ENCODE measurements at regions not wholly inside any gene's neighbourhood (a gene's known extent, or its start where the extent isn't known, plus 50 kb on each side); places are given as distances from the start of the nearest gene placed in this dataset.

DNA sequence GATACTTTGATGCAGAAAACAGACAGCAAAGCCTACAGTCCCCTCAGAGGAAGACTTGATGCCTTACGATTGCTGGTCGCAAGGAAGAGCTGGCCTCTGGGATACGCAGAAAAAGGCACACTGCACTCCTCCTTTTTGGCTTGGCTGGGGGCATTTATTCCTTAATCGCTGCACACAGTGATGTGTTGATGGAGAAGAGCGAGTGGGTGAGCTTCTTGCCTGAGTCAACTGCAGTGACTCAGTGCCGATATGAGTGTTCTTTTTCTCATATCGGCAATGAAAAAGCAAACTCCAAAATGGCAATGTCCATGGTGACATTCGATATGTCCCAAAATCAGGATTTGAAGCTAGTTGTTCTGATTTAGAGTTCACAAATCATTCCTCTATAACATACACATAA lies 794.8 kb downstream of the HACE1 start:
- no peak for DNase-seq (ENCODE audit: low read depth)

DNA sequence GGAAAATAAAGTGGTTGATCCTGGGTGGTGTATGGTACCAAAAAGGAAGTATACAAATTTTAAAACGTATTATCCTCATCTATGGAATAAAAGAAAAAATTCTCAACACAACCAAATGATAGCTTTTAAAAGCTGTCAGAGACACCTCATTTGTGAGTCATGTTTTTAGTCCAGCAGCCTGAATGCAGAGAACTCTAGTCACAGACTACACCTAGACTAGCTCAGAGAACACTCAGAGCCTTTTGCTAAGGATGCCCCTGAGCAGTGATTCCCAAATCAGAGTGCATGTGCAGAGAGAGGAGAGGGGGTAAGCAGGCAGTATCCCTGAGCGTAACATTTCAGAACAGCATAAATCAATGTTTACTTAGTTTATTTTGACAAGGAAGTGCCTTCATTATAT lies 809.3 kb downstream of the HACE1 start:
- DNase-seq (ENCODE audit: low read depth): no peak

DNA sequence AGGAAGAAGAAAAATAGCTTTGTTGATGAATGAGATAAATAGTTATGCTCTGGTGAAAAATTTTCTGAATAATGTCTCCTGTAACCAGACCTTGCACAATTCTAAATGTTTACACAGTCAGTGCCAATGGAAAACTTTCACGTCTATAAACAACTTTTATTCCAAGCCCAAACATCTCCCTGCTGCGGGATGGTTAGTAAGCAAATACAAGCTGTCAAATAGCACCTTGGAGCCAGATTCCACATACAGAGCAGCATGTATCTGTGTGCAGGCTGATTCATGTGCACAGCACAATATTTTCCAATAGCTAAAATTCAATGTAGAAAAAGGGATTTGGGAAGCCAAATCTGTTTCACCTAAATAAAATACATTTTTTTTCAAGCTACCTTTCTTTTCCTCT lies 813.3 kb downstream of the HACE1 start:
- no peak for DNase-seq (ENCODE audit: low read depth)

DNA sequence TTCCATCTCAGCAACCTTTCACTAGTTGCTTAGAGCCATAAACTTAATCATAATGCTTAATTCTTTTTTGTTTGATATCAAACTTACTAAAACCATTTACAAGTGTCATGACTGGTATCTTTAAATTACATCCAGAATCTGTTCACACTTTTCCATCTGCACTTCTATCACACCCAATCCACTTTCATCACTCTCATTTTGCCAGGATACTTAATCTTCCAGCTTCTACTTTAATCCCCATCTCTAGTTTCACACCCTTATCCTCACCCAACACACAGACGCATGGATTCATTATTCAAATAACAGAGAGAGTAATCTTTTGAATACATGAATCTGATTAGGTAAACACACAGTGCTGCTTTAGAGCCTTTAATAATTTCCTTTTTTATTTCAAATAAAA lies 828.4 kb downstream of the HACE1 start:
- no peak for DNase-seq (ENCODE audit: low read depth)

DNA sequence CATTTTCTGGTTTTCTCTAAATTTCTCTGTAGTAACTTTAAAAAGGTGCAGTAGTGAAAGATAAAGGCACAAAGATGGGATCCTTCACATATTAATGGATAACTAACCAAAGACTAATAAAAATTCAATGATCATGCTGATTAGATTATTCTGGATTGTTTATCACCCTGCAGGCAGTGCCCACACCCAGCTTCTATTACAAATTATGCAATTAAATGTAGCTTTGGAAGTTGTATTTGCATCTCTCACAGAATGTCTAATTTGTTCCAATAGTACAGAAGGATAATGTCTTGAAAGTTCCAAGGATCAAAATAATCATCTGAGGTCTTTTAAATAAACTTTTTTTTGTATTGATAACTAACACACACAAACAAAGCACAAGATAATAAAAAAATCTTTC lies 837.6 kb downstream of the HACE1 start:
- DNase-seq (ENCODE audit: low read depth): no peak

DNA sequence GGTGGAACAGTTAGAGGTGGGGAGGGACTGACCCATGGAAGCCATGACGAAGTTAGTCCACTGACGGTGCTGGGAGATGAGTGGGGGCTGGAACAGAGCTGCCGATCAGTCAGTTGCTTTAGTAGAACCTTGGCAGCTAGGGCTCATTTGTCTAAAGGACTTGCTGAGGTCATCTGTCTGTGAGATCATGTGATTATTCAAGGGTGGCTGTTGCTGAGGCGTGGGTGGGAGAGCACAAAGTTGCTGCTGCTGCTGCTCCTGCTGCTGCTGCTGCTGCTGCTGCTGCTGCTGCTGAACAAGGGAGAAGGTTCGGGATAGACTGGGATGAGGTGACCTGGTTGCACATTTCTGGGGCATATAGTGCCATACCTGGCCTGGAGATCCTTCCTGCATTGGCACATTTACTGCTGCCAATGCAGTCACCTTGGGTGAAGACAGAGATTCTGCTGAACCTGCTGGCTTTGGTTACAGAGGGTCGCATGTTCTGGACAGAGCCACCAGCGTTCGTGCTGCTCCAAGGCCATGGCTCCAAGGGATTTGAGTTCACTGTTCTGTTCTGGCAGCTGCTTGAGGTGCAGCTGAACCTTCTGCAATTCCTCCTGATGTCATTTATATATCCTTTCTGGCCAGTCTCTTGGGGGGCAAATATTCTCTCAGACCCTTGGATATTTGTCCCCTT lies 840.5 kb downstream of the HACE1 start:
- DNase-seq (ENCODE audit: low read depth): no peak

DNA sequence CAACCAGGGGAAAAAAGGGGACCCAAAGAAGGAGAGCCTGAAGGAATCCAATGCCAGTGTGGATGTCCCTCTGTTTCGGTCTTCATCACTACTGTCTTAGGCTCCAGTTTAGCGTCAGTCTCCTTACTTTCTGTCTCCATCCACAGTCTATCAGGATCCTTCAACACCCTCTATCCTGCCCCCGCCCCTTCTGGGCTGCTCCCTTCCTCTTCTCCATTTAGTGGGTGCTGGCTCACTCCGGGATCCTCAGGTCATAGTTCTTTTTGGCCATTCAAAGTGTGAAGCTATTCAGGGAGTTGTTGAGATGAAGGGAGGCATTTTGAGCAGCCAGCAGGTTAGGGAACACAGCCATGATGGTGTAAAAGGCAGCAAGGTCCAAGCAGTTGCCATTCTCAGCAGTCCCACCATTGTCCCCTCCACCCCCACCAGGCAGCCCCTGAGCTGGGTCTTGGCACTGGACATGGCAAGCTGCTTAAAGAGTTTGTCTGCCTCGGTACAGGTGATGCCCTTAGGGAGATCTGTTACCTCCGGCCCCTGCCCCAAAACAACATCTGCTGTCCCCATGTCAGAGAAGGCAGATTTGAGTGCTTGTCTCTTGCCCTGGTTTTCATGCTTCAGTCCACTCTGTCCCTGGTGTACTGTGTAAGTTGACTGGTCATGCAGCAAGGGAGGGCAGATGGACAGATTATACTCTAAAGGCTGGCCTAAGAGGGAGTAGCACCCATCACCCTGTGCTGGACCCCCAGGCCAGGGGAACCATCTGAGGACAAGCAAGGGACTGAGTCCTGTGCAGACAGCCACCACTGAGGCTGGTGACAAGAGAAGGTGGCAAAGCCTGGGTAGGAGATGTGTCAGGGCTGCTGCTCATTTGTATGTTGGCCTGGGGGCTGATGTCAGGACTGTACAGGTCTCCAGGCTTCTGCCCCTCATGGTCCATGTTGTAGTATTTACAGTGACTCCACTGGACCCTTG lies 842.0 kb downstream of the HACE1 start:
- no peak for DNase-seq (ENCODE audit: low read depth)

DNA sequence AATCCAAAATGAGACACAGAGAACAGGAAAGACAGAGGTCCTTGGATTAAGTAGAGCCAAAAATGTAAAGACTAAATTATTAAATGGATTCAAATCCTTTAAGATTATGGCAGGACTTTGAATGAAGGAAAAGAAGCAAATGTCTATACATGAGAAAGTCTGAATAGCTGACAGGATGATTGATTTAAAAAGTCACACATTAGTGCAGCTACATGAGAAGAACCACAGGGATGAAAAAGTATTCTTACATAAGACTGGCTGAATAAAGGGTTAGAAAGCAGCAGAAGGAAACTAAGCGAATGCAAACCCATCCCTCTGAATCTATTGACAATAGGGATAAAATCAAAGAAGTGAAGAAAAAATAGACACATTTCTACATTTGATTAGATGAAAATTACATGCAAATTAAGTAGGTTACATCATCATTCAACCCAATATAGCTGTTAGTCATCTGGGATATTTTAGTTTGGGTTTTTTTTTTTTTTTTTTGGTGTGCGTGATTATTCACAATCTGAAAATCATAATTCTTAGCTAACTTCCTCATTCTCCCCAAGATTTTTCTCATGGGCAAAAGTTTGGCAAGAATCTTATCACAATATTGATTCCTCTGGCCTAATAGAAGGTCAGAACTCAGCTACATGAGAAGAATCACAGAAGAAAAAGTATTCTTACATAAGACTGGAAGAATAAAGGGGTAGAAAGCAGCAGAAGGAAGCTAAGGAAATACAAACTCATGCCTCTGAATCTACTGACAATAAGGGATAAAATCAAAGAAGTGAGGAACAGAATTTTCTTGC lies 845.4 kb downstream of the HACE1 start:
- no peak for DNase-seq (ENCODE audit: low read depth)

DNA sequence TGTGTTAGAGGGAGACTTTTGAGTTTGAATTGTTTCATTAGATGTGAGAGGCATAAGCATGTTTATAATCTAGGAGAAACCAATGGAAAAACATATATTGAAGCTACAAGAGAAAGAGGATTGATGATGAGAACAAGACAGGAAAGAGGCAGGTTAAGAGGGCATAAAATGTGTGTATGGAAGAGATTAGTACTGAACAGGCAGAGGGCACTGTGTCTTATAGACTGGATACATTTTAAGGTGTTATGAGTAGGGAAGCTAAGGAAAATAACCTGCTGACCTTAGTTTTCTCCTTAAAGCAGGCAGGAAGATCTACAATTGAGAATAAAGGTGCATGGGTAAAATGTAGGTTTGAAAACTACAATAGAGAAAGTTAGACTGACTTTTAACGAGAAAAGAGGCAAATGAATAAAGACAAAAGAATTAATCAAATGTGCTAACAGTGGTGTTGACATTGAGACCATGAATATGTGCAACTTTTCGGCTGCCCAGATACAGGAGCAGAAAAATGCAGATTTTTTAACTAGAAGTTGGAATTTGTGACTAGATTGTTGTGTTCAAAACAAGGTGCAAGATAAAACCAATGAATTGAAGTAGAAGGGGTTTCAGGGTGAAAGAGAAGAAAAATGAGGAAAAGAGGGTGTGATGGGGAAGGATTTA lies 846.3 kb downstream of the HACE1 start:
- DNase-seq (ENCODE audit: low read depth): no peak

DNA sequence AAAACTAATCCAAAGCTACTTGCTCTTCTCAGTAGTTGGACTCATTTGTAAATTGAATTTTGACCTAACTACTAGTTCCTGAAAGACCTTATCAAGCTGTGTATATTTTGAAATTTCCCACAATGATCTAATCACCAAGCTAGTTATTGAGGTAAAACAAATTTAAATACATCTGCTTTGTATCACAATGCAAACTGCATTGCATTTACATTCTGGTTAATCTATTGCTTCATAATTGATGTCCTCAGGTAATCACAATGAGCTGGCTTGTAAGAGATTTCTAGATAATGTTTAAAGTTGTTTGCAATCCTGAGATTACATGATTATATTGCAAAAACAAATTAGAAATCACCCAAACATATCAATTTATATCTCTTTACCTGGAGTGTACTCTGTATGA lies 848.8 kb downstream of the HACE1 start:
- DNase-seq (ENCODE audit: low read depth): no peak

DNA sequence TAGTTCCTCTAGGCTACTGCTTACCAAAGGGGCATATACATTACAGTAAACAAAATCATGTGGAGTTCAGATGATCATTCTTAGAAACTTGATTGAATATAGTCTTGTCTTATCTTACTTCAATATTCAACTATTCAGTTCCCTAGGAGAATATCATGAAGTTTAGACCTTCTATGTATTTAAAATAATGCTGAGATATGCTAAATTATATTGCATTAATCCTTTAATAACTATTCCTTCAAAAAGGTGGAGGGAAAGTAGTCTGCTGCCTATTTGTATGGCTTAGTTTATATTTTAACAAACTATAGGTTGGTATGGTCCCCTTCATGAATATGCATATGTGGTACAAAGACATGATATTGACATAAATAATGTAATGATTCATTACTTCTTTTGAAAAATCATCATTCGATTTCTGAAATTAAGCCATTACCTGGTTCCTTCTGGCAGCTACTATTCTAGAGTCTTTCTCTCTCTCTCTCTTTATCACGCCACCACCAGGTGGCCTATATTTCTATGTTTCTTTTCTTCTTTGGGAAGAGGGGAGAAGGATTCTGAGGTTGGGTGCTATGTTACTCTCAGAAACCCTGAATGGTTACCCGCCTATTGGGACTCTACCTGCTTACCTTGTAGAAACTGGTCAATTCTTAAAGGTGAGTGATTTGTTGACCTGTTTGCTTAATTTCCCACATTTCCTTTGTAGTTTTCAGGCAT lies 855.8 kb downstream of the HACE1 start:
- no peak for DNase-seq (ENCODE audit: low read depth)

DNA sequence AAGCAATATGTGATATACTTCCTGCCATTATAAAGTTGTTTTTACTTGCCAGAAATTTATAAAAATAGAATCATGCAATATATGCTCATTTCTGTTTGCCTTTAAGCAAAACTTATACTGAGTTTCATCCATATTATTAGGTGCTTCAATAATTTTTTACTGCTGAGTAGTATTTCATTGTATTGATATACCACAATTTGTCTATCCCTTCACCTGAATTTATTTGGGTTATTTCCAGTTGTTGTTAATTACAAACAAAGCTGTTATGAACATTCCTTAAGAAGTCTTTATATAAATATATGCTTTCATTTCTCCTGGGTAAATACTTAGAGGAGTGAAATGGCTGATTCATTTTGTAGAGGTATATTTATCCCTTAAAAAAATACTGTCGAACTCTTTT lies 864.1 kb downstream of the HACE1 start:
- no peak for DNase-seq (ENCODE audit: low read depth)

DNA sequence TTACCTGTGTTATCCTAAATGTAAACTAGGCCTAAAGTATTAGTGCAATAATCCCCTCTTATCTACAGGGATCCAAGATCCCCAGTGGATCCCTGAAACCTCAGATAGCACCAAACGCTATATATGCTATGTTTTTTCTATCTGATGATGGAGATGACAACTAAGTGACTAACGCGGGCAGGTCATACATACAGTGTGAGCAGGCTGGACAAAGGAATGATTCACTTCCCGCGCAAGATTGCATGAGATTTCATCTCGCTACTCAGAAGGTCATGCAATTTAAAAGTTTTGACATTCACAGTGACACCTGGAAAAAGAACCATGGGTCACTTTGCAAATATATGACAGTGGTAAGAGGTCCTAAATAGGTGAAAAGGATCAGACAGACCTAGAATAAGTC lies 875.9 kb downstream of the HACE1 start:
- DNase-seq (ENCODE audit: low read depth): no peak

DNA sequence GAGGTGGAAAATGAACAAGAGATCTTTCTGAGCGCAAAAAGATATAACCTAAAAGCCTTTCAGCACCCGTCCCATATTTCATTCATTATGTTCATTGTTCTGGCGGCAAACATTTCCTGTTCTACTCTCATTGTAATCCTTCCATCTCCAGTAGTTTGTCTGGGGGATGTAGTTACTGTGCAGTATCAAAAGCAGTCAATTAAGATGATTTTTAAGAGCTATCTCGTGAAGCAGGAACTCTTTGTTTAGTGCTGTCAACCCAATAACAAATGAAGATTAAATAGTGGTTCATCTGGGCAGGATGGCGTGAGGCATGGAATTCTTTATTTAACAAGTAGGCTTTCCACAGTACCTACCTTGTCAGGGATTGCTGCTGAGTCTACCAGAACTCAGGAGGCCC lies 876.7 kb downstream of the HACE1 start:
- no peak for DNase-seq (ENCODE audit: low read depth)

DNA sequence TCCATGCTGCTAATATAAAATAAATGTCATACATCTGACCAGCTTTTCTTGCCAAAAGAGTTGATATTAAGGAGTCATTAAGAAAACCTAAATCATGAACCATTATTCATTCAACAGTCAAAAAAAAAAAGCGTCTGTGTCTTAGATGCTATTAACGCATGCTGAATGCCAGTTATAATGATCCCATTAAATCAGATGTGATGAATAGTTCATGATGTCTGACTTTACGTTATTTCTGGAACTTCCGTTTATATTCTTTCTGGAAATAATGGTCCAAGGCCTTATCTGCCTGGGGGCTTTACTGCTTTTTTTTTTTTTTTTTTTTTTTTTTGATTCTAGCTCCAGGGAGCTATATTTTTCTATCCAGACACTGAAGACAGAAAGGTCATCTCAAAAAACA lies 877.1 kb downstream of the HACE1 start:
- DNase-seq (ENCODE audit: low read depth): no peak

DNA sequence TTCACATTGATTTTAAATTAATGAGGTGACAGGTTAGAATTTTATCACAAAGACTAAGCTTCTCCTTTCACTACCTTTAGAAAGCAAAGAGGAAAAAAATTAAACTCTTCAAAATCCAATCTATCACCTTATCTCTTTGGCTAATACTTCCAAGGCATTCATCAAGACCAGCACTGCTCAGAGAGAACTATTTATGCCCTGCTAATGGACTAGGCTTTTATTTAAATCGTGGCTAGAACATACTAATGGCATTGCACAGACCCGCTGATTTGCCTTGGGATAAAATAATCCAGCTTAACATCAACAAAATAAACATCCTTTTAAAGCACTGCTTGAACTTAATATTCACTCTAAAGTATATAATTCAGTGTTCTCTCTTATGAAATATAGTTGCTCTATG lies 880.4 kb downstream of the HACE1 start:
- no peak for DNase-seq (ENCODE audit: low read depth)

DNA sequence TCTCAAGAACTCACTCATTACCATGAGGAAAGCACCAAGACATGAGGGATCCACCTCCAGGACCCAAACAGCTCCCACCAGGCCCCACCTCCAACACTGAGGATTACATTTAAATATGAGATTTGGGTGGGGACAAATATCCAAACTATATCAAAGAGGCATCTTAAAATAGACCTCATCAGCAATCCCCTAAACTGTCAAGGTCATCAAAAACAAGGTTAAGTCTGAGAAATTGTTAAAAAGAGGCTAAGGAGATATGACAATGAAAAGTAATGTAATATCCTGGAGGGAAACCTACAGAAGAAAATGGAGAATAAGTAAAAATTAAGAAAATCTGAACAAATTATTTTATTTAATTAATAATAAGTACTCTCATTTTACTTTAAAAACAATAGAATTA lies 922.3 kb downstream of the HACE1 start:
- DNase-seq (ENCODE audit: low read depth): no peak

DNA sequence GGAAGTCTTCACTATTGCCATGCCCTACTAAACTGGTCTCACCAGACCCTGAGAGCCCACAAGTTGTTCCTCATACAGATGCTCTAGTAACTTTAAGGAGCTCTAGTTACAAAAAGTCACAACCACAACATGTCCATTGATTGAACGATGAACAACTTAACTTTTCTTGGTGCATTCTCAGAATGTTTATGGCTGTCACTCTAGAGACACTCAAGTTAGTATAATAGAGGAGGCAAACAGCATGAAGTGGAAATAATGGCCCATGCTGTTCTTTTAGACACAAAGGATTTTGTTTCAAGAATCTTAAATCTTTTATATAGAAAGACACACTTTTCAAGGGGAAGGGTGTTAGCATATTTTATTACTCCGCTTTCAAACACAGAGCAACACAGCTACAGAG lies 934.4 kb downstream of the HACE1 start:
- no peak for DNase-seq (ENCODE audit: low read depth)

DNA sequence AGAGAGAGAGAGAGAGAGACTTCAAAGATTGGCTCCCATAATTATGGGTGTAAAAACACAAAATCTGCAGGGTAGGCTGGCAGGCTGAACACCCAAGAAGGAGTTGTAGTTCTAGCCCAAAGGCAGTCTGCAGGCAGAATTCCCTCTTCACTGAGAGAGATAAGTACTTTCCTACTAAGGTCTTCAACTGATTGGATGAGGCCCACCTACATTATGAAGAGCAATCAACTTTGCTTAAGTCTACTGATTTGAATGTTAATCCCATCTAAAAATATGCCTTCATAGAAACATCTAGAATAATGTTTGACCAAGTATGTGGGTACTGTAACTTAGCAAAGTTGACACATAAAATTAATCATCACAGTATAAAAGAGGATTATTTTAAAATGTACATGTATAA lies 949.7 kb downstream of the HACE1 start:
- no peak for DNase-seq (ENCODE audit: low read depth)

DNA sequence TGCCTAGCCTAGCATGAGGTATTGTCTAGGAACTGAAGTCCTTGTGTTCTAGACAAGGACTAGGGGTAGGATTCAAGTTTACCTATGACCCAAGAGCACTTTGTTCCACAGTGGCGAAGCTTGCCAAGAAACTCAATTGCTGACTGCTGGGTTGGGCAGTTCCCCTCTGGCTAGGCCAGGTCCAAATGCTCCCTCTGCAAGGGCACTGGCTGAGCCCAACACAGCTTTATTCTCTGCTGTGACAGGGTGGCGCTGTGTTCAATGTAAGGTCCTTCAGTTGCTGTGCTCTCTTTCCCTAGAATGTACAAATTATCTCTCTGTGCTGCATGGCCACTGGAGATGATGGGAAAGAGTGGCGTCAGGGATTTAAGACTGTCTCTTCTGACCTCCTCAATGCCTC lies 950.8 kb downstream of the HACE1 start:
- DNase-seq (ENCODE audit: low read depth): no peak

DNA sequence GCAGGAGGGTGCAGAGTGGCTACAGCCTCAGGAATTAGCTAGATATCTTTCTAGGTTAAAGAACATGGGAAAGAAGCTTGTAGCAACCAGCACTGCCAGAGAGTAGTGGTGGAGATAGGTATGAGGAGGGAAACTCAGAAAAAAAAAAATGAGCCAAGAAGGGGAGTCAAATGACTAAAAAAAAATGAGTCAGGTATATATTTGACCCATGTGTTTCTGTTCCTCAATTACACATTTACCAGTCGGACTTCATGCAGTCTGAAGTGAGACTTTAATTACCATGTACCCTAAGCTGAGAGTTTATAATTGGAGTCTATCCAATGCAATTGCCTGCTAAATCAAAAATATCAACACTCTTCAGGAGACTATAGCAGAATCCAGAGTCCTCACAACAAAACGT lies 964.6 kb downstream of the HACE1 start:
- DNase-seq (ENCODE audit: low read depth): no peak

All from M059J (cell line).